ENCODE measurements at regions not wholly inside any gene's neighbourhood (a gene's known extent, or its start where the extent isn't known, plus 50 kb on each side); places are given as distances from the start of the nearest gene placed in this dataset.
"Not testable (repeated sequence)": the region's sequence is repeated elsewhere in the genome, so short reads cannot be mapped to it uniquely, and the experiment has no call there.

GRCh38 chr10:123221418-123221817 lies 67.2 kb downstream of the BUB3 start:
- DNase-seq, result no peak

- DNase-seq, result no peak
Measured at GRCh38 chr10:123222832-123223231, 68.6 kb downstream of the BUB3 start.

- DNase-seq, result no peak
Measured at GRCh38 chr10:123227706-123228105, 73.5 kb downstream of the BUB3 start.

GRCh38 chr10:123229927-123230630 lies 75.9 kb downstream of the BUB3 start:
- no peak for DNase-seq

- not testable (repeated sequence) for DNase-seq
Measured at GRCh38 chr10:123232879-123233278, 78.7 kb downstream of the BUB3 start.

- DNase-seq, result not testable (repeated sequence)
Measured at GRCh38 chr10:123235014-123235413, 80.8 kb downstream of the BUB3 start.

GRCh38 chr10:123236126-123236525 lies 81.9 kb downstream of the BUB3 start:
- DNase-seq, result no peak

GRCh38 chr10:123240250-123240649 lies 86.0 kb downstream of the BUB3 start:
- no peak for DNase-seq

- no peak for DNase-seq
Measured at GRCh38 chr10:123240776-123241175, 86.6 kb downstream of the BUB3 start.

GRCh38 chr10:123241391-123242141 lies 87.4 kb downstream of the BUB3 start:
- DNase-seq, result no peak

- no peak for DNase-seq
Measured at GRCh38 chr10:123244747-123245146, 90.5 kb downstream of the BUB3 start.

- DNase-seq, result no peak
Measured at GRCh38 chr10:123245264-123245663, 91.1 kb downstream of the BUB3 start.

GRCh38 chr10:123249894-123250293 lies 95.7 kb downstream of the BUB3 start:
- DNase-seq, result no peak

- no peak for DNase-seq
Measured at GRCh38 chr10:123250640-123251039, 96.4 kb downstream of the BUB3 start.

GRCh38 chr10:123252779-123253178 lies 98.6 kb downstream of the BUB3 start:
- DNase-seq, result no peak

- DNase-seq, result not testable (repeated sequence)
Measured at GRCh38 chr10:123254343-123254742, 100.1 kb downstream of the BUB3 start.

- DNase-seq, result no peak
Measured at GRCh38 chr10:123257904-123258456, 103.8 kb downstream of the BUB3 start.

GRCh38 chr10:123259081-123259480 lies 104.9 kb downstream of the BUB3 start:
- no peak for DNase-seq

- DNase-seq, result no peak
Measured at GRCh38 chr10:123259791-123260190, 105.6 kb downstream of the BUB3 start.

GRCh38 chr10:123262456-123262855 lies 108.3 kb downstream of the BUB3 start:
- no peak for DNase-seq

- DNase-seq, result no peak
Measured at GRCh38 chr10:123266971-123267370, 112.8 kb downstream of the BUB3 start.

- DNase-seq, result no peak
Measured at GRCh38 chr10:123269017-123269552, 114.9 kb downstream of the BUB3 start.

- DNase-seq, result no peak
Measured at GRCh38 chr10:123269675-123270074, 115.5 kb downstream of the BUB3 start.

GRCh38 chr10:123270221-123270620 lies 116.0 kb downstream of the BUB3 start:
- no peak for DNase-seq

Measured in hippocampal formation (tissue), 2 donors.